RWPE1 (cell line): ENCODE measurements at regions not wholly inside any gene's neighbourhood (a gene's known extent, or its start where the extent isn't known, plus 50 kb on each side); places are given as distances from the start of the nearest gene placed in this dataset.

Experiments
- CTCF ChIA-PET: fragments of 350-600 bp; sonication (Branson Sonifier 250); formaldehyde crosslinking; extraction: SDS; loops from one replicate; lab custom pipeline; 2021; lab: Yijun Ruan, JAX
- POLR2A ChIA-PET: fragments of 400-600 bp; formaldehyde crosslinking; extraction: SDS; loops from one replicate; lab custom pipeline; 2020; ENCODE audit warnings: antibody characterized with exemption; ENCODE audit not compliant: low non-redundant PET; lab: Yijun Ruan, JAX
- DNase-seq: peaks from one replicate; pipeline ENCODE4 v3.0.0; 2012; ENCODE audit warnings: low spot score
- H3K27ac ChIP-seq: fragments of 450-650 bp; 2 replicates; pipeline ENCODE4 v1.5.1; 2017
- CTCF ChIP-seq: fragments of 450-650 bp; conservative IDR thresholded peaks from 2 replicates; pipeline ENCODE4 v1.5.1; 2017; ENCODE audit warnings: low read depth, mild to moderate bottlenecking

- H3K27ac ChIP-seq, result no peak overlapping the region
- CTCF ChIA-PET, result no interaction called here
- POLR2A ChIA-PET, result no interaction called here
Observed at GRCh38 chr4:62588671-62589070, 1388.5 kb downstream of the ADGRL3 start.

GRCh38 chr4:62571494-62571893, 1371.4 kb downstream of the ADGRL3 start:
- CTCF ChIA-PET, result interaction anchor here (0.7 kb wide), 1 partner anchor 413 kb away, joined by 4 read pairs; no protein-coding TSS in a partner anchor

More at GRCh38 chr4:62588671-62589070, 1388.5 kb downstream of the ADGRL3 start:
- no peak for TF ChIP-seq CTCF
- no peak for DNase-seq

GRCh38 chr4:62560858-62561257, 1360.7 kb downstream of the ADGRL3 start:
- DNase-seq, result no peak
- TF ChIP-seq CTCF, result no peak
- ChIA-PET CTCF (no interaction called here), POLR2A (no interaction called here)
- H3K27ac ChIP-seq, result no peak overlapping the region

More at GRCh38 chr4:62571494-62571893, 1371.4 kb downstream of the ADGRL3 start:
- POLR2A ChIA-PET, result no interaction called here
- TF ChIP-seq CTCF, result no peak
- no peak for DNase-seq
- H3K27ac ChIP-seq, result no peak overlapping the region

GRCh38 chr4:62550121-62550520, 1350.0 kb downstream of the ADGRL3 start:
- H3K27ac ChIP-seq, result no peak overlapping the region
- no peak for DNase-seq
- ChIA-PET POLR2A (no interaction called here), CTCF (interaction anchor here (0.5 kb wide), 1 partner anchor 155 kb away, joined by 3 read pairs; no protein-coding TSS in a partner anchor)
- no peak for TF ChIP-seq CTCF

GRCh38 chr4:62549601-62550000, 1349.5 kb downstream of the ADGRL3 start:
- no peak overlapping the region for H3K27ac ChIP-seq
- no peak for TF ChIP-seq CTCF
- ChIA-PET CTCF (interaction anchor here (0.5 kb wide), 1 partner anchor 154 kb away, joined by 3 read pairs; no protein-coding TSS in a partner anchor), POLR2A (no interaction called here)
- no peak for DNase-seq

GRCh38 chr4:62548765-62549164, 1348.6 kb downstream of the ADGRL3 start:
- TF ChIP-seq CTCF, result no peak
- POLR2A ChIA-PET, result no interaction called here
- DNase-seq, result no peak
- H3K27ac ChIP-seq, result no peak overlapping the region
- CTCF ChIA-PET, result no interaction called here
